HG02610 (cell line): ENCODE measurements at regions not wholly inside any gene's neighbourhood (a gene's known extent, or its start where the extent isn't known, plus 50 kb on each side); places are given as distances from the start of the nearest gene placed in this dataset.
"Not testable (repeated sequence)": the region's sequence is repeated elsewhere in the genome, so short reads cannot be mapped to it uniquely, and the experiment has no call there.

Experiments
- ATAC-seq: cut with Tn5 transposase; IDR thresholded peaks from one replicate; pipeline ENCODE4 v1.9.1; 2021; ENCODE audit warnings: mild to moderate bottlenecking, moderate library complexity; ENCODE audit not compliant: unreplicated experiment

- ATAC-seq, result no peak
Measured at GRCh38 chr9:78896479-78896878, 599.6 kb downstream of the PSAT1 start.

DNA sequence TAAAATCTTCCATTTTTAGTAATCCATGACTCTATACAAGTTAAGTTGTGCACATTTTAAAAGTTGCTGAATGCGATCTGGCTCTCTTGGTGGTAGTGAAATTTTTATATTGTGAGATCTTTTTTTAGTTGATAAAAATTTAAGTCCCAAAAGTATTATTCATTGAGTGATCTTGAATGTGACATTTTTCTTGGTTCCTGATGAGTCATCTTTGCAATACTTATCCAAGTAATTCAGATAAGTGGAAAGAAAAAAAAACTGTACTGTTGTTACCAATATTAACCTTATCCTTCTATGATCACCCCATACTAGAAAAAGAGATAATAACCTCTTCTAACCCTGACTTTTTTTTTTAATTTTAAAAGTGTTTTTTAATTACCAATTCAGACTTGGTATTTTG lies 601.3 kb downstream of the PSAT1 start:
- no peak for ATAC-seq

GRCh38 chr9:78899006-78899405 lies 602.1 kb downstream of the PSAT1 start:
- no peak for ATAC-seq

GRCh38 chr9:78900500-78900899 lies 603.6 kb downstream of the PSAT1 start:
- ATAC-seq, result no peak

DNA sequence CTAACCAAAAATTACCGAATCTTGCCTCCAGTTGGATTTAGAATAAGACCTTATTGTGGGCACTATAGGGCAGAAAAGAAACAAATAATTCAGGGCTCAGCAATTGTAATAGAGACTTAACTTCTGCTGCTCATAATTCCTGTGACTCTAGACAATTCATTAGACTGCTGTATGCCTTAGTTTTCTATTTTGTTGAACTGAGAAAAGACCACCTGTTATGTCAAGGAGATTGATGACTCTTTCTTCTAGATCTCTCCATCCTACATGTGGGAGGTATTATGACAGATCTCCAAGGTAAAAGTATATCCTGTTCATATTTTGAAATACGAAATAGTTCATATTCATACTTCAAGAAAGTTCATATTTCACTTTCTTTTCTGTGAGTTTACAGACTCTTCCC lies 605.1 kb downstream of the PSAT1 start:
- no peak for ATAC-seq

DNA sequence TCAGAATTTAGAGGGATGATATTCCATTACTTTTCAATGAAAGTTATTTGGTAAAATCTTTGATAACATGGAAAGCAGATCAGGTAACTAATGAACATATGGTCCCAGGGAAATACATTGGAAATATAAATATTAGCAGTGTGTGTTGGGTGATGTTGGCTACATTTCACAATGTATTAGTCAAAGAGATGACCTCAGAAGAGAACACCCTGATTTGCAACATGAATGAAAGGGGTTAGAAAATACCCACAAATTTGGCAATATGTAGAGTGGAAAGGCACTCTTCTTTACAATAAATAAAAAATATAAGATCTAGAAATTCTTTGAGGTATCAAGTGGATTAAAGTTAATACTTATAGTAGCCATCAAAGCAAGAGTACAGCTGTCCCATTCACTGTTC lies 606.7 kb downstream of the PSAT1 start:
- ATAC-seq, result no peak

DNA sequence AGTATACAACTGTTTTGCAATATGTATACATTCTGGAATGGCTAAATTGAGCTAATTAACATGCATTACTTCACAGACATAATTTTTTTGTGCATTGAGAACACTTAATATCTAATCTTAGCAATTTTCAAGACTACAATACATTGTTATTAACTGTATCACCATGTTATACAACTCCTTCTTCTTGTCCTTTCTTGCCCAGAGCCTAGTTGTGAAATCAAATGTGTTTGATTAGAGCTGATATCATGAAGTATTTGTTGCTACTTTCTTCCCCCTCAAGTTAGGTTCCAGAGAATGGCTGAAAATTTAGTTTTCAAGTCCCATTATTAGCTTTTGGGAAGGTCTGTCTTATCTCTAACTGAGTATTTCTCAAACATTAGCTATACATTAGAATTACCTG lies 607.8 kb downstream of the PSAT1 start:
- no peak for ATAC-seq

- ATAC-seq, result no peak
Measured at GRCh38 chr9:78905387-78905786, 608.5 kb downstream of the PSAT1 start.

DNA sequence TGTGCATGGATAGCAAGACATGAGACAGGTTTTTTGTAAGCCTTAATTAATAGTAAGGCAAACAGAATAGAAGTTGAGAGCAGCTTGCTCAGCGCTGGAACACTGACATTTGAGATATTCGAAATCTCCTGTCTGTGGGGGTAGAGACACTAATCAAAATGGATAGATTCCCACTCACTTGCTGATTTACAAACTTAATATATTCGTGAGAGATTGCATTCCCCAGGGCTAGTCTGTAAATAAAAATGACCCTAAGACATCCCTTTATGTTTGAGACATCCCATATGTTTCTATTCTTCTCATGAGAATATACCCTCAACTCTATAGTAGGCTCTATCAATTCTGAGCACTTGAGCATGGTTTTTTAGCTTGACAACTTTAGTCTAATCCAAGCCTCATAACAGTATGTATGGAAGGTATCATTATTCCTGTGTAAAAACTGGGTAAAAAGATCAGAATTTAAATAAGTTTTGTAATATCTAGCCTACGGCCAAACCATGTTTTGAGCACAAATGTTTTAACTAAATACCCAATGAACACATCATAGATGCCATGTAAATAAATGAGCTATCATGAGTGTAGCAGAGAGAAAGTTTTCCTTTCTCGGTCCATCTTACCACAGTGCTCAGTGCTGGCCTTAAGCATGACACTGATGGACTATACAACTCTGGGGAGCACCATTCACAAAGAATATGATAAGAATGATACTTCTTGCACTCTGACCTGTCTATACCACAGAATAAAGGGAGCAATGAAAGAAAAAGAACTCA lies 609.2 kb downstream of the PSAT1 start:
- ATAC-seq, result no peak

GRCh38 chr9:78909566-78909965 lies 612.6 kb downstream of the PSAT1 start:
- no peak for ATAC-seq

GRCh38 chr9:78916884-78917283 lies 620.0 kb downstream of the PSAT1 start:
- ATAC-seq, result not testable (repeated sequence)

- ATAC-seq, result no peak
Measured at GRCh38 chr9:78918976-78919375, 622.1 kb downstream of the PSAT1 start.

GRCh38 chr9:78919701-78920100 lies 622.8 kb downstream of the PSAT1 start:
- no peak for ATAC-seq

- ATAC-seq, result no peak
Measured at GRCh38 chr9:78921341-78921740, 624.4 kb downstream of the PSAT1 start.

DNA sequence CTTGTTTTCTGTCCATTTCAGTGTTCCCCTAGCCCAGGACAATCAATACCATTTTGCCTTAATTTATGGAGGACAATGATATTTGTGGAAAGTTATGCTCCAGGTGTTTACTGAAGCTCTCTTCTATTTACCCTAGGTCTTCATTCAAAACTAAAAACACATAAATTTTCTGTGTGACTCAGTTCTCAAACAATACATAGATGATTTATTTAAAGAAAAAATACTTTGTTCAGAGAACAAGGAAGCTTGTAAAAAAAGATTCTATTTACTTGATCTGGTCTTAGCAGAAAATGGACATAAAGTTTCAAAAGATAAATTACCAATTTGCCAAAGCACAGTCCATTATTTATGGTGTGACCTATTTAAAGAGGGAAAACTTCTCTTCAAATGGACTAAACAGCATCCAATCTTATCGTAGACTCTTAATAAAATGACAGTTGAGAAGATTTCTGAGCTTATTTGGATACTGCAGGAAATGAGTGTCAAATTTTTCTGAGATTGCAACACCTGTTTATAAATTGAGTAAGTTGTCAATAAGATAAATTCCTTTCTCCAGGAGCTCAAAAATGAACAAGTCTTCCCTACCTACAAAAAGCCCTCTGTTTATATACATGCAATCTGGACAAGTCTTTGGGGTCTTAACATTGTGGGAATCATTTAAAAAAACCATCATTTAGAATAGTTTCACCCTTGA lies 627.2 kb downstream of the PSAT1 start:
- ATAC-seq, result no peak

DNA sequence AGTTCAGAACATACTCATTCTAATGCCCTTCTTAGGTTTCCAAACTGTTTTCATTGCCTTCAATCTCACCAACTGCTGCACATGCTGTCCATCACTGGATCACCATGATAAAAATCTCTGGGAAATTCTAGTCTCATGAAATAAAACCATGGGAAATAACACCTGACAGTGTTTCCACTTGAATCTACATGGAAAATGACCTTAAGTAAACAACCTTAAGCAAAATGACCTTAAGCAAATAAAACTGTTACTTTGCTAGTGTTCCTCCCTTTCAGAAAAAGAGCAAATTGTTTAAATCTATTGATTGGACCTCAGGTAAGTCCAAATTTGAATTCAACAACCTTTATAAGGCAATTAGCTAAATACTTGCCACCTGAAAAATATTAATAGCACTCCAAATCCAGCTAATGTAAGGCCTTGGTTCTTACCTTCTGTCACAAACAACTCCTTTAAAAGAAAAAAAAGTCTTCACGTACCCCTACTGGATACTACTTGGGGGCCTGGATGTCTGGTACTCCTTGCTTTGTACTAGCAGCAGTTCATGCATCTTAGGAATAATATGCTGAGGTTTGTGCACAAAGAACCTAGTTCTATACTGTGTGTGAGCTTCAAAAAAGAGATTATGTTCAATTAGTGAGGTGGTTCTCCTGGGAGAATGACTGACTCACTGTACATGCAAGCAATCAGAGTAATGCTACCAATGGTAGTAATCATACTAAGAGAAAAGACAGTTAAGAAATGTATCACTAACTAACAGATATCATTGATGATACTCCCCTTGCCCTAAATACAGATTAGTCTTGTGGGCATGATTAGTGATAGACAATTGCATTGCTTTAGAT lies 630.4 kb downstream of the PSAT1 start:
- no peak for ATAC-seq

DNA sequence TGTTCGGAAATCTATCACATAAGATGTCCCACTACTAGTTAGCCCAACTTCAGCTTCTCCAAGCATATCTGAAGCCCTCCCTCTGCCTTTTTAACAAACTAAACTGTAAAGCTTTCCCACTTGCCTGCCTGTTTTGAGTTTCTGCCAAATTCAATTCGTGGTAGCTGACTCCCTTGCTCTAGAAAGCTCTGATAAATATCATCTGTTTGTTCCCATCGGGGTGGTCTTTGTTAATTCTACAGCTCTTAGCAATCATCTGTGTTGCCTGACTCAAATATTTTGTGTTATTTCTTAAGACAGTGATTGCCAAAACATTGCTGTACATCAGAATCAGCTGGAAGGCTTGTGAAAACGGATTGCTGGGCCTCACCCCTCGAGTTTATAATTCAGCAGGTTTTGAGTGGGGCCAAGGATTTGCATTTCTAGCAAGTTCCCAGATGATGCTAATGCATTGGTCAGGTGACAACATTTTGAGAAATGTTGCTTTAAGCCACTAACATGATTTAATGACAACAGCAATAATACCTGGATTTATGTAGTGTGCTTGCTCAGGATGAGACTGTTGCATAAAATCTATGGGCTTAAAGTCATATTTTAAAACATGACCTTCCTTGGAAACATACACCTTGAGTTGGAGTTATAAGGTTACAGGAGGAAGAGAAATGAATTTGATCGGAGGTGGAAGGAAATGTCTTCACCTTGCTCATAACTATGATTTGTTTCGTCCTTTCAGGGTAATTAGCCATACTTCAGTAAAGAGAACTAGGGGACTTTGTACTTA lies 631.9 kb downstream of the PSAT1 start:
- no peak for ATAC-seq

GRCh38 chr9:78930281-78930680 lies 633.4 kb downstream of the PSAT1 start:
- ATAC-seq, result no peak

GRCh38 chr9:78932849-78933627 lies 636.1 kb downstream of the PSAT1 start:
- no peak for ATAC-seq

DNA sequence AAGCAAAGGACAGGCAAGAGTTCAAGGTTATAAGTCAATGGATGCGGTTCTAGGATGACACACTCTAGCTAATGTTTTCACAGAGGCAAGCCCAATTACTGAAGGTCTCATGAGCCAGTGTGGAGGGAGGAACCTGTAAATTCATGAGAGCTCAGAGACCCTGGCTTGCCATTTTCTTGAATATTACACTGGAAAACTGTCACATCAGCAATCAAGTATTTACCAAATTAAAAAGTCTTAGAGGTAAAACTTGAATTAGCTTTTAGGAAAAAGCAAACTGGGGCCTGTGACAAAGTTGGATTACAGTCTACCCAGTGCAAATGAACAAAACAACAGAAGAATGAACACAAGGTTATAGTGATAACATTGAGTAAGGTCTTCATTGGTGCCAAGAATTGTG lies 636.9 kb upstream of the TLE4 start:
- ATAC-seq, result no peak
